ENCODE measurements at regions not wholly inside any gene's neighbourhood (a gene's known extent, or its start where the extent isn't known, plus 50 kb on each side); places are given as distances from the start of the nearest gene placed in this dataset.

- TF ChIP-seq CTCF (conservative IDR thresholded peaks at IDR 0.05) (peak; percentile 42), ZFX (IDR thresholded peaks at IDR 0.05) (no peak)
Observed at GRCh38 chr13:33466262-33466661, 180.7 kb upstream of the STARD13 start.

Measured in C4-2B (cell line).